Uterus (tissue), 2 donors: ENCODE measurements at regions not wholly inside any gene's neighbourhood (a gene's known extent, or its start where the extent isn't known, plus 50 kb on each side); places are given as distances from the start of the nearest gene placed in this dataset.

Source experiments
- POLR2A ChIP-seq, 2 donors: fragments of 450-650 bp; IDR thresholded peaks; one replicate each; pipeline ENCODE4 v1.6.1; 2016; ENCODE audit warnings: antibody characterized with exemption in 2 of 2, mild to moderate bottlenecking in 1 of 2, moderate library complexity in 1 of 2
- TF ChIP-seq, protein P1 (sequence below), 4 experiments: fragments of 200-600 bp in 2 of 4; fragments of 450-650 bp in 2 of 4; sonication (generic) in 2 of 4; IDR thresholded peaks; one replicate each; pipeline ENCODE4 v1.5.1; 2016 to 2019; ENCODE audit warnings: antibody characterized with exemption in 4 of 4, mild to moderate bottlenecking in 2 of 4, moderate library complexity in 1 of 4

- TF ChIP-seq, protein P1, sequence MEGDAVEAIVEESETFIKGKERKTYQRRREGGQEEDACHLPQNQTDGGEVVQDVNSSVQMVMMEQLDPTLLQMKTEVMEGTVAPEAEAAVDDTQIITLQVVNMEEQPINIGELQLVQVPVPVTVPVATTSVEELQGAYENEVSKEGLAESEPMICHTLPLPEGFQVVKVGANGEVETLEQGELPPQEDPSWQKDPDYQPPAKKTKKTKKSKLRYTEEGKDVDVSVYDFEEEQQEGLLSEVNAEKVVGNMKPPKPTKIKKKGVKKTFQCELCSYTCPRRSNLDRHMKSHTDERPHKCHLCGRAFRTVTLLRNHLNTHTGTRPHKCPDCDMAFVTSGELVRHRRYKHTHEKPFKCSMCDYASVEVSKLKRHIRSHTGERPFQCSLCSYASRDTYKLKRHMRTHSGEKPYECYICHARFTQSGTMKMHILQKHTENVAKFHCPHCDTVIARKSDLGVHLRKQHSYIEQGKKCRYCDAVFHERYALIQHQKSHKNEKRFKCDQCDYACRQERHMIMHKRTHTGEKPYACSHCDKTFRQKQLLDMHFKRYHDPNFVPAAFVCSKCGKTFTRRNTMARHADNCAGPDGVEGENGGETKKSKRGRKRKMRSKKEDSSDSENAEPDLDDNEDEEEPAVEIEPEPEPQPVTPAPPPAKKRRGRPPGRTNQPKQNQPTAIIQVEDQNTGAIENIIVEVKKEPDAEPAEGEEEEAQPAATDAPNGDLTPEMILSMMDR (IDR thresholded peaks at IDR 0.05) = no peak
- TF ChIP-seq POLR2A (IDR thresholded peaks at IDR 0.05) = no peak
These were observed 123.8 kb upstream of the FHL2 start for GRCh38 chr2:105522645-105523044.
